H1 (cell line): ENCODE measurements at regions not wholly inside any gene's neighbourhood (a gene's known extent, or its start where the extent isn't known, plus 50 kb on each side); places are given as distances from the start of the nearest gene placed in this dataset.

Experiments
- BRCA1 ChIP-seq: IDR thresholded peaks from 2 replicates; pipeline ENCODE4 v1.6.1; 2012; ENCODE audit warnings: low read depth, low read length, improper control_type of control experiment
- CHD7 ChIP-seq: fragments of 300-600 bp; sonication (generic); IDR thresholded peaks from 2 replicates; pipeline ENCODE4 v1.7.1; 2012; ENCODE audit warnings: low read length, moderate library complexity, mild to moderate bottlenecking, inconsistent platforms; ENCODE audit not compliant: insufficient replicate concordance
- SAP30 ChIP-seq: fragments of 300-600 bp; sonication (generic); IDR thresholded peaks from 2 replicates; pipeline ENCODE4 v1.7.1; 2012; ENCODE audit warnings: low read length, moderate library complexity, mild to moderate bottlenecking, inconsistent platforms; ENCODE audit not compliant: insufficient read depth, insufficient replicate concordance
- SIRT6 ChIP-seq: IDR thresholded peaks from one replicate; pipeline ENCODE4 v1.7.1; 2012; ENCODE audit warnings: low read length, inconsistent platforms
- SUZ12 ChIP-seq: fragments of 200-600 bp; sonication (generic); IDR thresholded peaks from 2 replicates; pipeline ENCODE4 v1.6.1; 2012; ENCODE audit warnings: mild to moderate bottlenecking, inconsistent platforms, low read length, moderate library complexity, mixed read lengths

DNA sequence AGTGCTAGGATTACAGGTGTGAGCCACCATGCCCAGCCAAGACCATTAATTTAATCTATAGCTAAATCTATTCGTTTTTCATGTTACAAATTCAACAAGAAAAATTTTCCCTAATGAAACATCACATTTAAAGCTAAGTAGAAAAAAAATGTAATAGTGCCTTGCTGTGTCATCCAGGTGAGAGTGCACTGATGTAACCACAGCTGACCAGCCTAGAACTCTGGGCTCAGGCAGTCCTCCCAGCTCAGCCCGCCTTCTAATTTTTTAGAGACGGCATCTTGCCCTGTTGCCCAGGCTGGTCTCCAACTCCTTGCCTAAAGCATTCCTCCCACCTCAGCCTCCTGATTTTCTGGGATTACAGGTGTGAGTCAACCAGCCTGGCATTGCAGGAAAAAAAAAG, 109.0 kb downstream of the PPIAL4G start (continued):
- TF ChIP-seq SAP30 (no peak), SIRT6 (no peak), CHD7 (no peak), BRCA1 (no peak), SUZ12 (no peak)
